Smooth muscle cell (in vitro differentiated cells): ENCODE measurements at regions not wholly inside any gene's neighbourhood (a gene's known extent, or its start where the extent isn't known, plus 50 kb on each side); places are given as distances from the start of the nearest gene placed in this dataset.
A peak's percentile ranks its signal among the peaks of the same experiment; 100 is the strongest.

Experiments
- DNase-seq: peaks from one replicate; lab custom pipeline; 2025; ENCODE audit not compliant: unreplicated experiment; lab: John Stamatoyannopoulos, UW
- H2AFZ ChIP-seq: fragments of 200-600 bp; sonication (generic); 2 replicates; pipeline ENCODE4 v1.6.0; 2016; ENCODE audit warnings: antibody characterized with exemption, low read depth, mild to moderate bottlenecking
- H3F3A ChIP-seq: fragments of 200-600 bp; sonication (generic); 2 replicates; pipeline ENCODE4 v1.6.0; 2017; ENCODE audit warnings: antibody characterized with exemption, low read depth
- H3K27ac ChIP-seq: fragments of 200-600 bp; sonication (generic); 2 replicates; pipeline ENCODE4 v1.5.1; 2016; ENCODE audit warnings: low read depth, mild to moderate bottlenecking
- H3K27me3 ChIP-seq: fragments of 200-600 bp; sonication (generic); 2 replicates; pipeline ENCODE4 v1.6.1; 2016; ENCODE audit warnings: low read depth, mild to moderate bottlenecking
- H3K36me3 ChIP-seq: fragments of 200-600 bp; sonication (generic); 2 replicates; pipeline ENCODE4 v1.5.1; 2016; ENCODE audit warnings: low read depth
- H3K4me1 ChIP-seq: fragments of 200-600 bp; sonication (generic); 2 replicates; pipeline ENCODE4 v1.5.1; 2016; ENCODE audit warnings: low read depth
- H3K4me2 ChIP-seq: fragments of 200-600 bp; sonication (generic); 2 replicates; pipeline ENCODE4 v1.6.0; 2016; ENCODE audit warnings: mild to moderate bottlenecking
- H3K4me3 ChIP-seq: fragments of 200-600 bp; sonication (generic); 2 replicates; pipeline ENCODE4 v1.5.1; 2016; ENCODE audit warnings: mild to moderate bottlenecking
- H3K79me2 ChIP-seq: fragments of 200-600 bp; sonication (generic); 2 replicates; pipeline ENCODE4 v1.6.0; 2016; ENCODE audit warnings: low read depth, mild to moderate bottlenecking
- H3K9ac ChIP-seq: fragments of 200-600 bp; sonication (generic); 2 replicates; pipeline ENCODE4 v1.6.0; 2016; ENCODE audit warnings: low read depth
- H3K9me3 ChIP-seq: fragments of 200-600 bp; sonication (generic); replicated peaks from 2 replicates; pipeline ENCODE4 v1.5.1; 2016; ENCODE audit warnings: low read depth
- H4K20me1 ChIP-seq: fragments of 200-600 bp; sonication (generic); 2 replicates; pipeline ENCODE4 v1.6.0; 2016; ENCODE audit warnings: low read depth
- WGBS: methylation state at CpG from one replicate; pipeline ENCODE4 v1.1.7; 2016; ENCODE audit warnings: low lambda C conversion rate; 5-methylcytosine and 5-hydroxymethylcytosine counted together
- TF ChIP-seq, protein P1 (sequence below): fragments of 200-600 bp; sonication (generic); IDR thresholded peaks from 2 replicates; pipeline ENCODE4 v1.5.1; 2017; ENCODE audit warnings: borderline replicate concordance, mild to moderate bottlenecking, antibody characterized with exemption; ENCODE audit not compliant: insufficient read depth, poor library complexity, severe bottlenecking

- Histone ChIP-seq H3K9me3 (no peaks in the 10 kb centered on the region), H3F3A (no peaks in the 10 kb centered on the region), H3K27ac (no peak overlapping the region), H4K20me1 (no peaks in the 10 kb centered on the region), H2AFZ (no peak overlapping the region), H3K4me2 (no peak overlapping the region), H3K4me3 (no peak overlapping the region), H3K36me3 (no peaks in the 10 kb centered on the region), H3K4me1 (no peaks in the 10 kb centered on the region), H3K27me3 (peaks cover 22% of the 10 kb centered on the region), H3K79me2 (no peaks in the 10 kb centered on the region), H3K9ac (no peak overlapping the region)
- no peak for DNase-seq
- WGBS = 100% methylated on average over 1 of the region's 1 CpG
- TF ChIP-seq, protein P1, sequence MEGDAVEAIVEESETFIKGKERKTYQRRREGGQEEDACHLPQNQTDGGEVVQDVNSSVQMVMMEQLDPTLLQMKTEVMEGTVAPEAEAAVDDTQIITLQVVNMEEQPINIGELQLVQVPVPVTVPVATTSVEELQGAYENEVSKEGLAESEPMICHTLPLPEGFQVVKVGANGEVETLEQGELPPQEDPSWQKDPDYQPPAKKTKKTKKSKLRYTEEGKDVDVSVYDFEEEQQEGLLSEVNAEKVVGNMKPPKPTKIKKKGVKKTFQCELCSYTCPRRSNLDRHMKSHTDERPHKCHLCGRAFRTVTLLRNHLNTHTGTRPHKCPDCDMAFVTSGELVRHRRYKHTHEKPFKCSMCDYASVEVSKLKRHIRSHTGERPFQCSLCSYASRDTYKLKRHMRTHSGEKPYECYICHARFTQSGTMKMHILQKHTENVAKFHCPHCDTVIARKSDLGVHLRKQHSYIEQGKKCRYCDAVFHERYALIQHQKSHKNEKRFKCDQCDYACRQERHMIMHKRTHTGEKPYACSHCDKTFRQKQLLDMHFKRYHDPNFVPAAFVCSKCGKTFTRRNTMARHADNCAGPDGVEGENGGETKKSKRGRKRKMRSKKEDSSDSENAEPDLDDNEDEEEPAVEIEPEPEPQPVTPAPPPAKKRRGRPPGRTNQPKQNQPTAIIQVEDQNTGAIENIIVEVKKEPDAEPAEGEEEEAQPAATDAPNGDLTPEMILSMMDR = no peak
Measured at GRCh38 chr5:159844267-159845121, 71.8 kb upstream of the ADRA1B start.

GRCh38 chr5:159849437-159850083 lies 66.7 kb upstream of the ADRA1B start:
- H3K9ac ChIP-seq = no peak overlapping the region
- H3K9me3 ChIP-seq = no peaks in the 10 kb centered on the region
- no peak overlapping the region for H3K4me2 ChIP-seq
- H3K4me1 ChIP-seq = no peaks in the 10 kb centered on the region
- peak overlapping the region; percentile 38 for H3K27ac ChIP-seq
- no peaks in the 10 kb centered on the region for H3K79me2 ChIP-seq
- H3K4me3 ChIP-seq = no peak overlapping the region
- DNase-seq = no peak
- no peaks in the 10 kb centered on the region for H3K36me3 ChIP-seq
- TF ChIP-seq, protein P1 = no peak
- WGBS = 77% methylated on average over 3 of the region's 3 CpGs
- H2AFZ ChIP-seq = no peak overlapping the region
- H4K20me1 ChIP-seq = no peaks in the 10 kb centered on the region
- H3F3A ChIP-seq = no peaks in the 10 kb centered on the region
- no peaks in the 10 kb centered on the region for H3K27me3 ChIP-seq

DNA sequence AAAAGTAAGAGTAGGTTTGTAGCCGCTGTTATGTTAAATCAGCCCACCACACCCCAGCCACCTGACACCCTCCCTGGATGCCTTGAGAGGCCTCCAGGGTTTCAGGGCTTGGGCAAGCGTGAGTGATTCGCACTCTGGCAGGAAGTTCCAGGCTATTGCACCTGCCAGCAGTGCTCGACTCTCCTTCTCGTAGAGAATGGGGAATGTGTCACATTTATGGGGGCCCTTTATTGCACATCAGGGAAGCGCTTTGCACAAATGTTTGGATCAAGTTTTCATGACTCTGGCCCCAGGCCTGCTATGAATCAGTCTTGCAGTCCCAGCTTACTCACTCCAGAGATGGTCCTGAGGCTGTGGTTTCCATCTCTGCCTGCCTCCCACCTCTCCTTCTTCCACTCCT lies 66.1 kb upstream of the ADRA1B start:
- WGBS = 62% methylated on average over 6 of the region's 6 CpGs
- peak overlapping the region; percentile 38 for H3K27ac ChIP-seq
- H2AFZ ChIP-seq = no peak overlapping the region
- H3F3A ChIP-seq = no peaks in the 10 kb centered on the region
- H3K4me1 ChIP-seq = no peaks in the 10 kb centered on the region
- TF ChIP-seq, protein P1 = no peak
- H4K20me1 ChIP-seq = no peaks in the 10 kb centered on the region
- H3K27me3 ChIP-seq = no peaks in the 10 kb centered on the region
- no peaks in the 10 kb centered on the region for H3K36me3 ChIP-seq
- H3K4me2 ChIP-seq = no peak overlapping the region
- no peak overlapping the region for H3K9ac ChIP-seq
- no peaks in the 10 kb centered on the region for H3K9me3 ChIP-seq
- no peak overlapping the region for H3K4me3 ChIP-seq
- DNase-seq = no peak
- H3K79me2 ChIP-seq = no peaks in the 10 kb centered on the region
